H1 (cell line): ENCODE measurements at regions not wholly inside any gene's neighbourhood (a gene's known extent, or its start where the extent isn't known, plus 50 kb on each side); places are given as distances from the start of the nearest gene placed in this dataset.

Experiments used
- CTCF ChIA-PET: fragments of 300-600 bp; sonication (Branson Sonifier 250); formaldehyde crosslinking; loops from one replicate; lab custom pipeline; 2021; ENCODE audit not compliant: partially characterized antibody; lab: Charles Lee
- POLR2A ChIA-PET: fragments of 300-600 bp; sonication (Branson Sonifier 250); formaldehyde crosslinking; loops from one replicate; lab custom pipeline; 2021; ENCODE audit warnings: inconsistent platforms; ENCODE audit not compliant: partially characterized antibody; lab: Charles Lee
- DNase-seq, 2 experiments: peaks; one replicate each; pipeline versions ENCODE4 v3.0.0 to v3.0.0-alpha.2; 2010 to 2022; ENCODE audit warnings: low spot score in 2 of 2, low read depth in 1 of 2, mixed read lengths in 1 of 2
- FAIRE-seq: peaks from 2 replicates; lab custom pipeline; 2011; peaks lifted over from hg19 to GRCh38; lab: Jason Lieb, UNC
- H2AFZ ChIP-seq: 2 replicates; pipeline ENCODE4 v1.8.1; 2012; ENCODE audit warnings: low read length, inconsistent platforms
- H2AK5ac ChIP-seq: 2 replicates; pipeline ENCODE4 v1.6.1; 2013; ENCODE audit warnings: low read depth, low read length
- H2BK120ac ChIP-seq: replicated peaks from 2 replicates; pipeline ENCODE3; 2013; ENCODE audit warnings: low read depth, low read length, inconsistent platforms
- H2BK12ac ChIP-seq: 2 replicates; pipeline ENCODE4 v1.6.1; 2013; ENCODE audit warnings: low read depth, low read length
- H2BK15ac ChIP-seq: 2 replicates; pipeline ENCODE4 v1.6.1; 2013; ENCODE audit warnings: low read length
- H2BK20ac ChIP-seq: 2 replicates; pipeline ENCODE4 v1.6.1; 2013; ENCODE audit warnings: low read length
- H2BK5ac ChIP-seq: 2 replicates; pipeline ENCODE4 v1.6.1; 2013; ENCODE audit warnings: low read depth, low read length
- H3K14ac ChIP-seq: 2 replicates; pipeline ENCODE4 v1.6.1; 2013; ENCODE audit warnings: inconsistent platforms; ENCODE audit not compliant: insufficient read length
- H3K18ac ChIP-seq: 2 replicates; pipeline ENCODE4 v1.6.1; 2013; ENCODE audit warnings: low read length; ENCODE audit errors: extremely low read depth
- H3K23ac ChIP-seq: 2 replicates; pipeline ENCODE4 v1.6.1; 2013; ENCODE audit warnings: inconsistent platforms; ENCODE audit not compliant: insufficient read length
- H3K23me2 ChIP-seq: 2 replicates; pipeline ENCODE4 v1.6.1; 2013; ENCODE audit warnings: low read depth, low read length
- H3K27ac ChIP-seq: 2 replicates; pipeline ENCODE4 v1.6.1; 2011; ENCODE audit warnings: low read depth, low read length, inconsistent platforms
- H3K27me3 ChIP-seq, 4 experiments: replicated peaks in 1 of 4; 1 replicate in 1 of 4; 2 replicates in 3 of 4; pipeline versions ENCODE4 v1.6.1 to v1.8.1; 2011 to 2013; ENCODE audit warnings: low read length in 3 of 4, mild to moderate bottlenecking in 3 of 4, inconsistent platforms in 2 of 4, mixed read lengths in 2 of 4, moderate library complexity in 1 of 4; ENCODE audit not compliant: control insufficient read depth in 3 of 4, insufficient read depth in 3 of 4; ENCODE audit errors: extremely low read depth in 1 of 4
- H3K36me3 ChIP-seq, 4 experiments: 2 replicates each; pipeline versions ENCODE4 v1.6.1 to v1.8.1; 2011 to 2013; ENCODE audit warnings: mild to moderate bottlenecking in 4 of 4, low read length in 3 of 4, moderate library complexity in 2 of 4, control low read depth in 1 of 4, inconsistent platforms in 1 of 4; ENCODE audit not compliant: insufficient read depth in 4 of 4, control insufficient read depth in 2 of 4
- H3K4ac ChIP-seq: replicated peaks from 2 replicates; pipeline ENCODE3; 2013; ENCODE audit warnings: low read length, low read depth, mixed read lengths, inconsistent platforms; ENCODE audit not compliant: insufficient read length
- H3K4me1 ChIP-seq, 4 experiments: replicated peaks in 1 of 4; 1 replicate in 1 of 4; 2 replicates in 3 of 4; pipeline versions ENCODE4 v1.6.1 to v1.8.1; 2011 to 2013; ENCODE audit warnings: low read length in 3 of 4, inconsistent platforms in 2 of 4, mixed read lengths in 1 of 4; ENCODE audit not compliant: insufficient read depth in 4 of 4, control insufficient read depth in 3 of 4
- H3K4me2 ChIP-seq, 2 experiments: 2 replicates each; pipeline versions ENCODE4 v1.6.1 to v1.8.1; 2011 to 2013; ENCODE audit warnings: low read depth in 2 of 2, low read length in 2 of 2, control low read depth in 1 of 2, inconsistent platforms in 1 of 2, mild to moderate bottlenecking in 1 of 2; ENCODE audit not compliant: insufficient read depth in 1 of 2
- H3K4me3 ChIP-seq, 4 experiments: fragments of 200-600, 300-600 bp in 1 of 4; sonication (generic), shearing (Covaris generic), sonication (Bioruptor Twin) in 1 of 4; 2 replicates each; pipeline versions ENCODE4 v1.5.1 to v1.8.1; 2011 to 2016; ENCODE audit warnings: low read length in 4 of 4, low read depth in 3 of 4, control low read depth in 2 of 4, inconsistent platforms in 2 of 4, mild to moderate bottlenecking in 2 of 4, mixed read lengths in 1 of 4, moderate library complexity in 1 of 4; ENCODE audit not compliant: insufficient read depth in 2 of 4; ENCODE audit errors: extremely low read depth in 1 of 4
- H3K56ac ChIP-seq: replicated peaks from 2 replicates; pipeline ENCODE3; 2013; ENCODE audit warnings: low read depth, mild to moderate bottlenecking, mixed read lengths, low read length, inconsistent platforms; ENCODE audit not compliant: insufficient read length
- H3K79me1 ChIP-seq: 2 replicates; pipeline ENCODE4 v1.6.1; 2013; ENCODE audit warnings: low read depth, low read length, control low read depth
- H3K79me2 ChIP-seq, 2 experiments: 2 replicates each; pipeline versions ENCODE4 v1.6.1 to v1.8.1; 2012 to 2013; ENCODE audit warnings: low read length in 2 of 2, mild to moderate bottlenecking in 2 of 2, inconsistent platforms in 1 of 2; ENCODE audit not compliant: insufficient read depth in 2 of 2, control insufficient read depth in 1 of 2
- H3K9ac ChIP-seq, 4 experiments: replicated peaks in 1 of 4; 1 replicate in 1 of 4; 2 replicates in 3 of 4; pipeline versions ENCODE4 v1.6.1 to v1.8.1; 2011 to 2013; ENCODE audit warnings: low read depth in 3 of 4, low read length in 3 of 4, control low read depth in 2 of 4, mild to moderate bottlenecking in 2 of 4, moderate library complexity in 2 of 4, inconsistent platforms in 1 of 4; ENCODE audit errors: extremely low read depth in 1 of 4
- H3K9me3 ChIP-seq, 2 experiments: 2 replicates each; pipeline versions ENCODE4 v1.6.1 to v1.8.1; 2012 to 2013; ENCODE audit warnings: mild to moderate bottlenecking in 2 of 2, moderate library complexity in 2 of 2, control low read depth in 1 of 2, inconsistent platforms in 1 of 2, low read depth in 1 of 2, low read length in 1 of 2, mixed read lengths in 1 of 2; ENCODE audit not compliant: insufficient read depth in 2 of 2
- H4K20me1 ChIP-seq, 2 experiments: replicated peaks in 1 of 2; 2 replicates each; pipeline versions ENCODE3 to v1.8.1; 2011 to 2013; ENCODE audit warnings: inconsistent platforms in 2 of 2, low read length in 2 of 2, mild to moderate bottlenecking in 1 of 2; ENCODE audit not compliant: insufficient read depth in 2 of 2, control insufficient read depth in 1 of 2
- H4K5ac ChIP-seq: 2 replicates; pipeline ENCODE4 v1.6.1; 2013; ENCODE audit warnings: low read length, low read depth, mixed read lengths, inconsistent platforms; ENCODE audit not compliant: insufficient read length
- H4K8ac ChIP-seq: 2 replicates; pipeline ENCODE4 v1.8.0; 2013; ENCODE audit warnings: mild to moderate bottlenecking, moderate library complexity, low read length, inconsistent platforms; ENCODE audit not compliant: insufficient read depth; ENCODE audit errors: extremely low read depth
- H4K91ac ChIP-seq: replicated peaks from 2 replicates; pipeline ENCODE3; 2013; ENCODE audit warnings: low read length, mixed read lengths, inconsistent platforms; ENCODE audit not compliant: insufficient read length
- CTCF ChIP-seq, 3 experiments: IDR thresholded peaks; 1 replicate in 2 of 3; 2 replicates in 1 of 3; pipeline versions ENCODE4 v1.5.1 to v1.6.1; 2011; ENCODE audit warnings: low read length in 3 of 3, mild to moderate bottlenecking in 3 of 3, inconsistent platforms in 2 of 3, low read depth in 1 of 3, moderate library complexity in 1 of 3; ENCODE audit not compliant: insufficient read depth in 1 of 3; ENCODE audit errors: control extremely low read depth in 1 of 3
- RAD21 ChIP-seq, 2 experiments: IDR thresholded peaks in 1 of 2; conservative IDR thresholded peaks in 1 of 2; 2 replicates each; pipeline ENCODE4 v1.6.1; 2011; ENCODE audit warnings: low read depth in 2 of 2, low read length in 2 of 2, improper control_type of control experiment in 1 of 2, inconsistent platforms in 1 of 2, mild to moderate bottlenecking in 1 of 2, moderate library complexity in 1 of 2
- TBP ChIP-seq: IDR thresholded peaks from 2 replicates; pipeline ENCODE4 v1.6.1; 2011; ENCODE audit warnings: low read depth, low read length, improper control_type of control experiment
- WGBS, 2 experiments: shearing (Covaris generic) in 1 of 2; methylation state at CpG; one replicate each; pipeline versions ENCODE4 v1.1.6 to v1.1.7; 2013 to 2015; ENCODE audit warnings: low lambda C conversion rate in 2 of 2, mixed read lengths in 2 of 2, inconsistent platforms in 1 of 2, low coverage in 1 of 2, missing lambda C conversion rate in 1 of 2; ENCODE audit not compliant: insufficient replicate concordance in 2 of 2, insufficient coverage in 1 of 2, insufficient read length in 1 of 2; ENCODE audit errors: extremely low coverage in 1 of 2, missing lambda C conversion rate in 1 of 2; 5-methylcytosine and 5-hydroxymethylcytosine counted together

DNA sequence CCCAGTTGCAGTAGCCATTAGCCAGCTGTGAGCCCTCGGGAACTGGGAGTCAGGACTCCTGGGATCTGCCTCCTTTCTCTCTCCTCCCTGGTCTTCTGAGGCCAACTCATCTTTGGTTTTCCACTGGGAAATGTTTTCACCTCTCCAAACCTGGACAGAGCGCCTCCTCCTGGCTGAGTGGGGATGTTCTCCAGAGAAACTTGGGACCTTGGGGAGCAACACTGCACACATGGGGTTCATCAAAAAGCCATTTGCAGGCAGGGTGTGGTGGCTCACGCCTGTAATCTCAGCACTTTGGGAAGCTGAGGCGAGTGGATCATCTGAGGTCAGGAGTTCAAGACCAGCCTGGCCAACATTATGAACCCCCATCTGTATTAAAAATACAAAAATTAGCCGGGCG, 145.4 kb downstream of the NECTIN1 start:
- H2BK120ac ChIP-seq, result peak overlapping the region; percentile 66
- no peak overlapping the region for H3K14ac ChIP-seq
- TF ChIP-seq TBP (no peak), CTCF (IDR thresholded peaks at IDR 0.05; ENCODE audit: control extremely low read depth in 1 of 3, insufficient read depth in 1 of 3, low read depth in 1 of 3, low read length in 3 of 3) (peak; percentile 42 to 51 (median 48)), RAD21 (IDR thresholded peaks at IDR 0.05 in 1 of 2, conservative IDR thresholded peaks at IDR 0.05 in 1 of 2; ENCODE audit: low read depth in 2 of 2, low read length in 2 of 2) (peak in 1 of 2 experiments; percentile 27; a peak in 1 of 4 replicates)
- peak overlapping the region; percentile 97 to 100; a peak in 2 of 4 replicates for H3K4me2 ChIP-seq
- H3K4me1 ChIP-seq, result peaks cover 0 to 13% (median 7%) of the 10 kb centered on the region in 4 experiments; a peak in 6 of 7 replicates
- H3K18ac ChIP-seq, result no peak overlapping the region; the same call in 1 of the 2 replicates
- H2BK20ac ChIP-seq, result peak overlapping the region; percentile 49
- FAIRE-seq (no peak), DNase-seq (no peak)
- WGBS, 2 experiments, result 76% methylated on average over 6 of the region's 6 CpGs; no CpG with 5 or more reads in 1 of the 2 experiments
- H3K23ac ChIP-seq, result no peak overlapping the region
- H4K91ac ChIP-seq, result peak overlapping the region; percentile 15
- H3K9ac ChIP-seq, result no peak overlapping the region
- H2BK5ac ChIP-seq, result no peak overlapping the region
- peak overlapping the region; percentile 92; the same call in 1 of the 2 replicates for H2AK5ac ChIP-seq
- no peaks in the 10 kb centered on the region for H3K79me2 ChIP-seq
- H3K4ac ChIP-seq, result no peak overlapping the region
- H4K20me1 ChIP-seq, result no peaks in the 10 kb centered on the region
- no peak overlapping the region; the same call in 1 of the 2 replicates for H4K8ac ChIP-seq
- no peak overlapping the region for H3K27ac ChIP-seq
- ChIA-PET POLR2A (interaction anchor here (1.0 to 3.0 kb wide), 4 partner anchors 9 to 31 kb away, joined by 3 to 23 read pairs (median 4); no protein-coding TSS in a partner anchor), CTCF (interaction anchor here (0.6 to 8.2 kb wide), 7 partner anchors 10 to 199 kb away, joined by 3 to 59 read pairs (median 5); no protein-coding TSS in a partner anchor)
- no peaks in the 10 kb centered on the region for H3K79me1 ChIP-seq
- H2AFZ ChIP-seq, result no peak overlapping the region
- H3K56ac ChIP-seq, result no peak overlapping the region
- peak overlapping the region in 1 of 4 experiments; percentile 69; a peak in 2 of 8 replicates for H3K4me3 ChIP-seq
- peaks cover 7% of the 10 kb centered on the region; the same call in 1 of the 2 replicates for H3K23me2 ChIP-seq
- 0 out of 2 replicates have a peak overlapping the region, but pooled peaks have one; percentile 13 for H2BK15ac ChIP-seq
- H3K9me3 ChIP-seq, result peaks cover 0 to 14% of the 10 kb centered on the region in 2 experiments; a peak in 2 of 4 replicates
- peak overlapping the region; percentile 96 for H2BK12ac ChIP-seq
- peaks cover 0 to 18% (median 7%) of the 10 kb centered on the region in 4 experiments; a peak in 4 of 7 replicates for H3K27me3 ChIP-seq
- H4K5ac ChIP-seq, result no peak overlapping the region
- H3K36me3 ChIP-seq, result peaks cover 0 to 3% (median 0%) of the 10 kb centered on the region in 4 experiments; a peak in 1 of 8 replicates
